MM.1S (cell line): ENCODE measurements at regions not wholly inside any gene's neighbourhood (a gene's known extent, or its start where the extent isn't known, plus 50 kb on each side); places are given as distances from the start of the nearest gene placed in this dataset.

Experiments
- DNase-seq: peaks from one replicate; pipeline ENCODE4 v3.0.0-alpha.2; 2015
- H2AFZ ChIP-seq: fragments of 300-600 bp; sonication (generic); 2 replicates; pipeline ENCODE4 v1.6.0; 2016; ENCODE audit warnings: antibody characterized with exemption, low read length
- H3F3A ChIP-seq: fragments of 300-600 bp; sonication (generic); 2 replicates; pipeline ENCODE4 v1.6.1; 2016; ENCODE audit warnings: mild to moderate bottlenecking, antibody characterized with exemption, low read length, moderate library complexity, mixed read lengths; ENCODE audit not compliant: insufficient read depth
- H3K27ac ChIP-seq: fragments of 300-600 bp; sonication (generic); 2 replicates; pipeline ENCODE4 v1.5.1; 2016; ENCODE audit warnings: mild to moderate bottlenecking, low read length
- H3K27me3 ChIP-seq: fragments of 300-600 bp; sonication (generic); replicated peaks from 2 replicates; pipeline ENCODE4 v1.6.0; 2016; ENCODE audit warnings: low read length; ENCODE audit not compliant: insufficient read depth
- H3K36me3 ChIP-seq: fragments of 300-600 bp; sonication (generic); replicated peaks from 2 replicates; pipeline ENCODE4 v1.6.1; 2016; ENCODE audit warnings: mild to moderate bottlenecking, low read length, mixed read lengths; ENCODE audit not compliant: insufficient read depth
- H3K4me1 ChIP-seq: fragments of 300-600 bp; sonication (generic); 2 replicates; pipeline ENCODE4 v1.6.1; 2016; ENCODE audit warnings: low read length, mixed read lengths
- H3K4me2 ChIP-seq: fragments of 300-600 bp; sonication (generic); 2 replicates; pipeline ENCODE4 v1.6.0; 2016; ENCODE audit warnings: low read depth, low read length
- H3K4me3 ChIP-seq: fragments of 300-600 bp; sonication (generic); 2 replicates; pipeline ENCODE4 v1.5.1; 2016; ENCODE audit warnings: low read length, mixed read lengths
- H3K79me2 ChIP-seq: fragments of 300-600 bp; sonication (generic); 2 replicates; pipeline ENCODE4 v1.6.1; 2016; ENCODE audit warnings: mixed run types, low read length, mixed read lengths
- H3K9ac ChIP-seq: fragments of 300-600 bp; sonication (generic); 2 replicates; pipeline ENCODE4 v1.6.1; 2016; ENCODE audit warnings: low read length, mixed read lengths
- H3K9me2 ChIP-seq: fragments of 300-600 bp; sonication (generic); replicated peaks from 2 replicates; pipeline ENCODE4 v1.6.1; 2016; ENCODE audit warnings: mild to moderate bottlenecking, low read length, mixed read lengths; ENCODE audit not compliant: insufficient read depth
- H3K9me3 ChIP-seq: fragments of 300-600 bp; sonication (generic); replicated peaks from 2 replicates; pipeline ENCODE4 v1.6.1; 2016; ENCODE audit warnings: mild to moderate bottlenecking, low read length, mixed read lengths; ENCODE audit not compliant: insufficient read depth
- H4K20me1 ChIP-seq: fragments of 300-600 bp; sonication (generic); 2 replicates; pipeline ENCODE4 v1.6.1; 2016; ENCODE audit warnings: mild to moderate bottlenecking, low read length, moderate library complexity, mixed read lengths; ENCODE audit not compliant: insufficient read depth
- EZH2 ChIP-seq: fragments of 300-600 bp; sonication (generic); optimal IDR thresholded peaks from 2 replicates; pipeline ENCODE3; 2017; ENCODE audit warnings: low read depth, mild to moderate bottlenecking, antibody characterized with exemption, low read length, mixed read lengths
- EZH2phosphoT487 ChIP-seq: fragments of 300-600 bp; sonication (generic); IDR thresholded peaks from 2 replicates; pipeline ENCODE4 v1.6.1; 2018; ENCODE audit warnings: antibody characterized with exemption, low read length
- TF ChIP-seq, protein P1 (sequence below): fragments of 300-600 bp; sonication (generic); IDR thresholded peaks from 2 replicates; pipeline ENCODE4 v1.5.1; 2016; ENCODE audit warnings: antibody characterized with exemption, low read length, mixed read lengths

- no peak for DNase-seq
- Histone ChIP-seq H3K27me3 (no peaks in the 10 kb centered on the region), H3K27ac (no peak overlapping the region), H3F3A (no peaks in the 10 kb centered on the region), H3K9me2 (no peaks in the 10 kb centered on the region), H3K4me2 (no peak overlapping the region), H3K4me1 (no peaks in the 10 kb centered on the region), H3K9me3 (no peaks in the 10 kb centered on the region), H3K36me3 (no peaks in the 10 kb centered on the region), H2AFZ (no peak overlapping the region), H3K79me2 (no peaks in the 10 kb centered on the region), H4K20me1 (no peaks in the 10 kb centered on the region), H3K4me3 (no peak overlapping the region), H3K9ac (no peak overlapping the region)
- TF ChIP-seq EZH2phosphoT487 (no peak), EZH2 (no peak)
- TF ChIP-seq, protein P1, sequence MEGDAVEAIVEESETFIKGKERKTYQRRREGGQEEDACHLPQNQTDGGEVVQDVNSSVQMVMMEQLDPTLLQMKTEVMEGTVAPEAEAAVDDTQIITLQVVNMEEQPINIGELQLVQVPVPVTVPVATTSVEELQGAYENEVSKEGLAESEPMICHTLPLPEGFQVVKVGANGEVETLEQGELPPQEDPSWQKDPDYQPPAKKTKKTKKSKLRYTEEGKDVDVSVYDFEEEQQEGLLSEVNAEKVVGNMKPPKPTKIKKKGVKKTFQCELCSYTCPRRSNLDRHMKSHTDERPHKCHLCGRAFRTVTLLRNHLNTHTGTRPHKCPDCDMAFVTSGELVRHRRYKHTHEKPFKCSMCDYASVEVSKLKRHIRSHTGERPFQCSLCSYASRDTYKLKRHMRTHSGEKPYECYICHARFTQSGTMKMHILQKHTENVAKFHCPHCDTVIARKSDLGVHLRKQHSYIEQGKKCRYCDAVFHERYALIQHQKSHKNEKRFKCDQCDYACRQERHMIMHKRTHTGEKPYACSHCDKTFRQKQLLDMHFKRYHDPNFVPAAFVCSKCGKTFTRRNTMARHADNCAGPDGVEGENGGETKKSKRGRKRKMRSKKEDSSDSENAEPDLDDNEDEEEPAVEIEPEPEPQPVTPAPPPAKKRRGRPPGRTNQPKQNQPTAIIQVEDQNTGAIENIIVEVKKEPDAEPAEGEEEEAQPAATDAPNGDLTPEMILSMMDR: no peak
These were observed 901.8 kb upstream of the ZWINT start for GRCh38 chr10:57262892-57263291.

DNA sequence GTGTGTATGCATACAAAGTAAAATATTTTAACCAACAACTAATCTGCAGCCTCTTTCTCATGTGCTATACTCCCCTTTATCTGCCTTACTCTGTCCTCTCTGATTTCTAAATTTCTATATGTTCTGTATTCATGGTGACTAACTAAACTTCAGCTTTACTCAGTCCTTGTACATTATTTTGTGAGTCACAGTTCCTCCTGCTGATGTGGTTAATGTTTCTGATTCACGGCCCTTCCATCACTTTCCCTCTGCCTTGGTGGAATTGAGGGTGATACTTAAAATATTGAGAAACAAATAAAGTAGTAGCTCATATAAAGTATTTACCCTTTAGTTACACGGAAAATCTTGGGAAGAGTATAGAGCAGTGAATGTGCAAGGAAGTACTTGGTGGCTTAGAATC is 899.1 kb upstream of the ZWINT start:
- Histone ChIP-seq H3K9ac (no peak overlapping the region), H3K36me3 (no peaks in the 10 kb centered on the region), H4K20me1 (no peaks in the 10 kb centered on the region), H3K4me2 (no peak overlapping the region), H3K27ac (no peak overlapping the region), H2AFZ (no peak overlapping the region), H3K27me3 (no peaks in the 10 kb centered on the region), H3K79me2 (no peaks in the 10 kb centered on the region), H3F3A (no peaks in the 10 kb centered on the region), H3K4me3 (no peak overlapping the region), H3K9me2 (no peaks in the 10 kb centered on the region), H3K4me1 (no peaks in the 10 kb centered on the region), H3K9me3 (no peaks in the 10 kb centered on the region)
- TF ChIP-seq EZH2phosphoT487 (no peak), EZH2 (no peak)
- TF ChIP-seq, protein P1: no peak
- no peak for DNase-seq

GRCh38 chr10:57249615-57250281 is 888.7 kb upstream of the ZWINT start:
- H3F3A ChIP-seq: no peaks in the 10 kb centered on the region
- no peak overlapping the region for H3K27ac ChIP-seq
- H3K4me3 ChIP-seq: no peak overlapping the region
- no peak overlapping the region for H3K4me2 ChIP-seq
- no peaks in the 10 kb centered on the region for H3K9me2 ChIP-seq
- H3K4me1 ChIP-seq: no peaks in the 10 kb centered on the region
- TF ChIP-seq EZH2phosphoT487 (no peak), EZH2 (no peak)
- TF ChIP-seq, protein P1: no peak
- no peaks in the 10 kb centered on the region for H3K36me3 ChIP-seq
- no peak for DNase-seq
- H3K9me3 ChIP-seq: no peaks in the 10 kb centered on the region
- no peaks in the 10 kb centered on the region for H4K20me1 ChIP-seq
- no peak overlapping the region for H2AFZ ChIP-seq
- no peaks in the 10 kb centered on the region for H3K27me3 ChIP-seq
- no peak overlapping the region for H3K9ac ChIP-seq
- no peaks in the 10 kb centered on the region for H3K79me2 ChIP-seq
